ENCODE measurements at regions not wholly inside any gene's neighbourhood (a gene's known extent, or its start where the extent isn't known, plus 50 kb on each side); places are given as distances from the start of the nearest gene placed in this dataset.

DNA sequence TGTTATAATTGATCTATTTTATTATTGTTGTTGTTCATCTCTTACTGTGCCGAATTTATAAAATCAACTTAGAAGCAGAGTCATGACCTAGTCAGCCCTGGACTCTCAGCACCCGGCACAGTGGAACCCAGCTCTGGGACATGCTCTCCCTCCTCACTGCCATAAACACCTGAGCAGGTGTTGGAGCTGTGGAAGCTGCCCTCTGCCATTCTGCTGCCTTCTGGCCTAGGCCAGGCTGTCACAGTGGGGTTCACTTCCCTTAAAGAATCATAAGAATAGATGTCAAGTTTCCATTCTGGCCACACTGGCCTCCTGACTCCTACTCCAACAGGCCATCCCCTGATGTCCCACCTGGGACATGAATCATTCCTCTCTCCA lies 192.2 kb downstream of the ZFP36L2 start:
- DNase-seq (ENCODE audit: low read depth in 2 of 2), result no peak

DNA sequence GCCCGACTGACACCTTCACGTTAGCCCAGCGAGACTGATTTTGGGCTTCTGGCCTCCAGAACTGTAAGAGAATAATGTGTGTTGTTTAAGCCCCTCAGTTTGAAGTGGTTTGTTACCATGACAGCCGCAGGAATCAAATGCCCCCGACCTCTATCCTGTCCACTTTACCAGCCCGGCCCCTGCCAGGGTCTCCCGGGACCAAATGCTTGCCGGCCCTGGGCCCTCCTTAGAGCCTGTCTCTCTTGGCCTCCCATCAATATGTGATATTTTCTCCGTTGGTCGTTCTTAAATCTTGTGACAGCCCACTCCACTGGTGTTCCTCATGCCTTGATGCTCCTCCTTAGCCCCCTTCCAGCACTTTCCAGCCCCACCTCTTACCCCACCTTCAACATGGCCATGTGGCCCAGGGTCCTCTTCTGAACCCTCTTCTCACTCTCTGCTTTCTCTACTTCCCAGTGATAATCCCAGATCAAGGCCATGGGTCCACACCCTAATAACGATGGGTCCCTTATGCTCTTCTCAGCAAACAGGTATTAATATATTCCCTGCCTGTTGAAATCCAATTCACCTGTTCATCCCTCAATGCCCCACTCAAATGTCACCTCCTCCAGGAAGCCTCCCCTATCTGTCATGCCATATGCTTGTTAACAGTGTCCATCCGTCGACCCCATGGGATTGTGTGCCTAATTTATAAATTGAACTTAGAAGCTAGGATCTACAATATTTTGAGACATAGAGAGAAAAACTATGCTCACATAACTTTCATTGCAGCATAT lies 192.8 kb downstream of the ZFP36L2 start:
- DNase-seq (ENCODE audit: low read depth in 2 of 2), result no peak

DNA sequence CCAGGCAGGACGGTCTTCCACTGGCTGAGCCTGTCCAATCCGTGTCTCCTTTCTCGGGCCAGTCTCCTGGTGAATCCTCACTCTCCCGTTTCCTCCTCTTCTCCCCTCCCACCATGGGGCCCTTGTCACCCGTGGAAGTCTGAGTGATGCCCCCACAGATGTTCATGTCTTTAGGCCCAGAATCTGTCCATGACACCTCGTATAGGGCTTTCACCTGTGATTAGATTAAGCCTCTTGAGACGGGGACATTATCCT lies 193.5 kb downstream of the ZFP36L2 start:
- no peak for DNase-seq (ENCODE audit: low read depth in 2 of 2)

DNA sequence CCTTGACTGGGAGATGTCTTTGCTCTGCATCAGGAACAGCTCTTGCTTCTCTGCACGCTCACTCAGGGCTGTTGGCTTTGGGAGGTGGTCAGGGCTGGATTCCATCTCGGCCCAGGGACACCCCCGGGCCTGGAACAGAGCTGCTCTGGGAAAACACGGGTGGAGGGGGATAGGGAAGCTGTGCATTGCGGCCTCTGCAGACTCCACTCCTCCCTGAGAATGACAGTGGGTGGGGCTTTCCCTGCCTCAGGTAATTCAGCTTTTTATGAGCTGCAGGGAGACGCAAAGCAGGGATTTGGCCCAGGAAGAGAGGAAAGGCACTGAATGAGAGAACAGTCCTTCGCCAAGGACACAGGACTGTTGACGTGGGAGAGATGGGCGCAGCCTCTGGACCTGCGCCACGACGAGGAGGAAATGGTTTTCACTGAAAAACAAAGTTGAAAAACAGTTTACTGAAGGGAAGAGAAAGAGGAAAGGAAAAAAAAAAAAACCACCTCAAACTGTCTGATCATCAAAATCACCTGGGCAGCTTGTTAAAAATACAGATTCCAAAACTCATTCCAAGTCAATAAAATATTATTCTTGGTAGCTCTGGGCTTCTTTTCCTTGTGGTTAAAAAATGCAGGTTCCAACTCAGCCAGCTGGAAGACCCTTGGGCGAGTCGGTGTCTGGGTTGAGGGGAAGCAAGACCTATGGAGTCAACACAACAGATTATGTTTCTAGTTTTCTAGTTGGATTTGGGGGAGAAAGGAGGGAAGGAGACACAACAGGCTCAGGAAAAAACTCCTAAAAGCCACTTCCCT lies 194.0 kb downstream of the ZFP36L2 start:
- no peak for DNase-seq (ENCODE audit: low read depth in 2 of 2)

DNA sequence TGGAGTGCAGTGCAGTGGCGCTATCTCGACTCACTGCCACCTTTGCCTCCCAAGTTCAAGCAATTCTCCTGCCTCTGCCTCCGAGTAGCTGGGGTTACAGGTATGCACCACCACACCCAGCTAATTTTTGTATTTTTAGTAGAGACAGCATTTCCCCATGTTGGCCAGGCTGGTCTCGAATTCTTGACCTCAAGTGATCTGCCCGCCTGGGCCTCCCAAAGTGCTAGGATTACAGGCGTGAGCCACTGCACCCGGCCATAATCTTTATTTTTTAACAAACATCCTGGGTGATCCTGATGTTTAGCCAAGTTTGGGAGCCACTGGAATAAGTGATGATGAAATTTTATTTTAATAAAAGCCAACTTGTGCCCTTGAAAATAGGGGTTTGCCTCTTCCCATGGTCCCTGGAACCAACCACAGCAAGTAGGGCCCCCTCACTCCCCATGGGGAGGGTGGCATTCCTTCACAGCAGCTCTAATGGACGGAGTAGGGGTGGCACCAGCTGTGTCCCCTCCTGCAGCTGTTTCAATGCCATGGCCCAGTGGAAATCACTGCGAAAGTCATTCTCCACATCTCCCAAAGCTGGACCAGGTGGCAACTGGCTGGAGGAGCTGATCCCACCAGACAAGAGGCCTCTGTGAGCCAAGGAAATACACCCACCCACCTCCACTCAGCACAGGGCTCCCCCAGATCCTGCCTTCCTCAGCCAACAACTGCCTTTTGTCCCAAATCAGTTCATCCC lies 194.8 kb downstream of the ZFP36L2 start:
- no peak for DNase-seq (ENCODE audit: low read depth in 2 of 2)

DNA sequence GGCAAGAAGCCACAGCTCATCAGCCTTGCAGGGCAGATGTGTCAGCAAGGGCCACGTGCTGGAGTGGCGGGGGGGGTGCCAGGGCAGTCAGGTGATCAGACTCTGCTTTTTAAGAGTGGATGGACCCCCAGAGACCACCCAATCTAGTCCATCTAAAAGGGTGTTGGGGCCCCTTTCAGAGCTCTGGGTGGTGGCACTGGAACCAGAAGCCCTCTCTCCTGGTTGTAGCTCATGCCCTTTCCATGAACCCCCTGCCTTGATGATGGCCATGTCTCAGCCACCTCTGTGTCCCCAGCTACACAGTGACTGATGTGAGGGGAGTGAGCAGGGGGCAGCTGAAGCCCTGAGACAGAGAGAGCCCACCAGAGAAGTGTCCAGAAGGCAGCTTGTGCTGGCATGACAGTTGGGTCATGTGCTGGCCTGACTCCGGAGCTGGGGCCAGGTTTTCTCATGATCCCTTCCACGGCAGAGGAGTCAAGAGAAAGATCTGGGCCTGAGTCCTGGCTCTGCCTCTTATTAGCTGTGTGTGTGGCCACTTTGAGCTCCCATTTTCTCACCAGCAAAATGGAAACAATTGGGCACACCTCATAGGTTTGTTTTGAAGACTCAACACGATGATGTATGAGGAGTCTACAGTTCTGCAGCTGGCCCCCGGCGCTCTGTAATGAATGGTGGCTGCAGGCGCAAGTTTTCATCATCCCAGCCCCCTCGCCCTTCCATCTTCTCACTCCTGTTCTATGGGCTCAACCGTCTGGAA lies 195.7 kb downstream of the ZFP36L2 start:
- no peak for DNase-seq (ENCODE audit: low read depth in 2 of 2)

DNA sequence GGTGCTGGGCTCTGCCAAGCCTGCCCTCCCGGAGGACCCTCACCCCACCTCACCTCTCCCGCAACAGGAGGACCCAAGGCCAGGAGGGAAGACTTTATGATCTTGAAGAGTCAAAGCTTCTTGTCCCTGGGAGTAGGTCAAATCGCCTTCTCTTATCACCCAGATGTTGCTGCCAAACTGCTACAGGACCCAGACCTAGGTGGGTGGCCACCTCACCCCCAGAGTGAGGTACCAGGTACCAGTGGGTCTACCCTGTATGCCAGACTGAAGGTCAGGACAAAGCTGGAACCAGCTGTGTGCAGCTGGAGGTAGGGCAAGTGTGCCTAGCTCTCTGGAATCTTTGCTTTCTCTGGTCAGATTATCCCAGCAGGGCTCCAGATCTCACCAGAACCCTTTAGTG lies 197.2 kb downstream of the ZFP36L2 start:
- DNase-seq (ENCODE audit: low read depth in 2 of 2), result no peak

- no peak for DNase-seq (ENCODE audit: low read depth in 2 of 2)
Measured at GRCh38 chr2:43028188-43028587, 198.2 kb downstream of the ZFP36L2 start.

DNA sequence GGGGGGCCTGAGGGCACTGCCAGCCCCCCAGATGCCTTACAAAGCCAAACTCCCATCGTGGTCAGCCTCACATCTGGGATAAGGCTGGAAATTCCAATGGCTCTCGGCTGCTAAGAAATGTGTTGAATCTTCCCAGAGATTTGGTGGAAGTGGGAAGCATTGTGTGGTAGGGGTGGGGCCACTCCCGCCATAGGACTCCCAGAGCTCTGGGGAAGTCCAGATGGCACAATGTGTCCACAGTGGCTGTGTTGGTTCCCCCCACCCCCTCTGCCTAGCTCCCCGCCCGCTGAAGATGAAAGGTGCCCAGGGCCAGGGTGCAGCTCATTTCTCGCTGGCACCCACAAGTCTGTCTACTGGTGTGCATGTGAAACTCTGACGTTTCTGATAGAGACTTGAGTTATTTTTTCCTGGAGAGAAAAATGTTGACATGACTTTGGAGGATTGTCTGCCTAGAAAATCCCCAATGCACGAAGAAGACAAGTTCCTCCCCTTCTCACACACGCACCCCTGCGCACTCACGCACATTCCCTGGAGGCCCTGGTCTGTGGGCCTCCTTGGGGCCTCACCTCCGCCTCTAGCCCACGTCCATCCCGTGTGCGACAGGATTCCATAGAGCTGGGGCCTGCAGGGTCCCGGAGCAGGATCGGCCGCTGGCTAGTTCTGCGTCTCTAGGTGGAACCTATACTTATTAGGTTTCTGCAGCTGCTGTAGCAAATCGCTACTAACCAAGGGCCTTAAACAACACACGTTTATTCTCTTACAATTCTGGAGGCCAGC lies 199.1 kb downstream of the ZFP36L2 start:
- DNase-seq (ENCODE audit: low read depth in 2 of 2), result no peak

GRCh38 chr2:43026426-43027096 lies 199.8 kb downstream of the ZFP36L2 start:
- no peak for DNase-seq (ENCODE audit: low read depth in 2 of 2)

GRCh38 chr2:43025709-43026295 lies 200.6 kb downstream of the ZFP36L2 start:
- DNase-seq (ENCODE audit: low read depth in 2 of 2), result no peak

DNA sequence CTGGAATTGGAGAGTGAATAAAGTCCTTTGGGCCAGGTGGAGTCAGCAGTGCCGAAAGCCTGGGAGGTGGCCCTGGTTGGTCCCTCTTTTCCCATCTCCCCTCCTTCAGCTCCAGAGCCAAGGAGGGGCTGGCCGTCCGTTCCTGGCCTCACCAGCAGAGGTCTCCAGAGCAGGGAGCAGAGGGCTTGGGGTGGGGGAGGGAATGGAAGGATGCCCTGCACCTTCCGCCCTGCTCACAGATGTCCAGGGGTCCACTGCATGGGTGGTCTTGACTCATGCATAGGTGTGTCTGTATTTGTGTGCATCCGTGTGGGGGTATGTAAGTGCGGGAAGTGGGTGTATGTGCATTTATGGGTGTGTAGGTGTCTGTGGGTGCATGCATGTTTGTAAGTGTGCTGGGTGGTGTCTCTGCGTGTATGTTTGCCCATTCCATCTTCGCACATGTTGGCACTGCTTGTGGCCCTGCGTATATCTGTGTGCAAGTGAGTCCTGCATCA lies 201.8 kb downstream of the ZFP36L2 start:
- no peak for DNase-seq (ENCODE audit: low read depth in 2 of 2)

DNA sequence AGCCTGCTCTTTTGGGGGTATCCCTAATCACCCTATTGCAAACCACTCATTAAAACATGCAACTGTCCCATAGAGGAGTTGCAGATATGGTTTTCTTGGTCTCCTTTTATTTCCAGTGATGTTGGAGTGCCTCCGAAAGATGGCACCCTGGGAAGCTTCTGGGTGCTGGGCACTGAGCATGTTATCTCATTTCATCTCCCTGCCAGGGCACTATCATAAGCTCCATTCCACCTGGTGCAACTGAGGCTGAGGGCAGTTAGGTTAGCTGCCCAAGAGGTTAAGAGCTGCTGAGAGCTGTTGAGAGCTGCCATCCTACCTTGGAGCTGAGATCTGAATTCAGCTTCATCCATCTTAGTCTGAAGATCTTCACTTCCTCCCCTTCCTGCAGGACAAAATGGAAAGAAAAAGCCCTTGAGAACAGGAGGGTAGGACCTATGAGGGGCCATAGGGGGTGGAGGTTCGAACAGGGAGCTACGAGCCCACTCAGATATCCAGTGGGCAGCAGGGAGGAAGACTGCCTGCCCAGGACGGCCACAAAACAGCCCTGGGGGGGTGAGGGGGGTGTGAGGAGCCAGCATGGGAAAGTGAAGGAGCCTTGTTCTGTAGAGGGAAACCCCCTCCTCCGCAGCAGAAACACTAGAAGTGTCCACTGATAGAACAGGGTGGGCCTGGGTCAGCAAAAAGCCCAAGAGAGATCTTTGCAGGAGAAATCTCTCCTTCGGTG lies 202.5 kb downstream of the ZFP36L2 start:
- DNase-seq (ENCODE audit: low read depth in 2 of 2), result no peak

DNA sequence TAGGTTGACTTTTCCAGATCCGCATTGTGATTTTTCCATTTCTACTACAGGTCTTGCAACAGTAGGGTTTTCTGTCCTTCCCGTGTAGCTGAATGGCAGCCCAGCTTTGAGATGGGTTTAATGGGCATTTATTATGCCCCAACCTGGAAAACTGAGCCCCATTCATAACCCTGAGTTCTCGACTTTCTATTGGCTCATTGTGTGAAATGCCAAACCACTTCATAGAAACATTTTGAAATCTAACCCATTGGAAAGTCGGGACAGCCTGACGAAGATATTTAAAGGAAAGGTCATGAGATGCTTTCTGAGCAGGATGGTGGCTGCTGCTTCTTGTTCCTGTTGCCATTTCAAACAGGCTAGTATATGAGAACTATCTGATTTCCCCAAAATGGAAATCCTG lies 203.5 kb downstream of the ZFP36L2 start:
- DNase-seq (ENCODE audit: low read depth in 2 of 2), result no peak

DNA sequence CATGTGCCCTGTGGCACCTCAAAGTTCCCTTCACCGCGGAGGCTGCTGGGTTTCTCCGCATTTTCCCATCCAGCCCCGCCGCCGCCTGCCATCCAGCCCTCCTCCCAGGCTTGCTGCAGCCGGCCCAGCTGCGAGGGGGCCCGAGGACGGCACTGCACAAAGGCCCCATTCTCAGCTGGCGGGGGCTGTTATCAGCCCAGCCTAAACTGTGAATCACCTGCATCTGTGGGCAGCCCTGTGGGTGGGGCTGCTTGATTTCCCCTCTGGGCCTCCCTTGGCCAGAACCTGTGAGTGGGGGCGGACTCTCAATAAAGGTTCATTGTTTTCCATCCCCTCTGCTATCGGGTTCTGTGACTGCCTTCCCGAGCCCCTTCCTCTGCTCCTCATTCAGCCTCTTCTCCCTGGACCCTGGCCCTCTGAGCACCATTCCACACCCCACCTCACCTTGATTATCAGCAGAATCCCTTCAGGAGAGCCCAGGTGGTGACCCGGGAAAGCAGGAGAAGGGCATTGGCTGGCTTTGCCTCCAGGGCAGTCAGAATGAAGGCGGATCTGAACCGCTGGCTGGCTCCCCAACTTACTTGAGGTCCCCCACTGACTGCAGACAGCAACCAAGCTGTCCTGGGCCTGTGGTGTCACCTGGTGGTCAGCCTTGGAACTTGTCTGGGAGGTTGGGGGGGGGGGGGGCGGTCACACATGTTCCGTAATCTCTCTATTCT lies 204.5 kb downstream of the ZFP36L2 start:
- DNase-seq (ENCODE audit: low read depth in 2 of 2), result no peak

GRCh38 chr2:43020990-43021669 lies 205.3 kb downstream of the ZFP36L2 start:
- no peak for DNase-seq (ENCODE audit: low read depth in 2 of 2)

DNA sequence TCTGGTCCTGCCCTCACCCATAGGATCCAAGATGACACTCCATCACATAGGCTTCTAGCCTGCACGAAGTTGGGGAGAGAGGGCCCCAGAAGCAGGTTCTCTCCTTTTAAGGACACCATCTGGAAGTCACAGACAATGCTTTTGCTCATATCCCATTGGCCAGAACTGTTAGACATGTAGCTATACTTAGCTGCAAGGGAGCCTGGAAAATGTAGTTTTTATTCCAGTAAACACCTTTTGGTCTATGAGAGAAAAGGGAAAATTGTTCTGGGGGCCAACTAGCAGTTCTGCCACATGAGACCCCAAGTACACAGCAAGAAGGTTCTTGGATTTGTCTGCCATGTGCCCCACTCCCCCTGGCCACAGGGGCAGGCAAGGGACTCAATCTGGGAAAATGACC lies 206.1 kb downstream of the ZFP36L2 start:
- DNase-seq (ENCODE audit: low read depth in 2 of 2), result no peak

DNA sequence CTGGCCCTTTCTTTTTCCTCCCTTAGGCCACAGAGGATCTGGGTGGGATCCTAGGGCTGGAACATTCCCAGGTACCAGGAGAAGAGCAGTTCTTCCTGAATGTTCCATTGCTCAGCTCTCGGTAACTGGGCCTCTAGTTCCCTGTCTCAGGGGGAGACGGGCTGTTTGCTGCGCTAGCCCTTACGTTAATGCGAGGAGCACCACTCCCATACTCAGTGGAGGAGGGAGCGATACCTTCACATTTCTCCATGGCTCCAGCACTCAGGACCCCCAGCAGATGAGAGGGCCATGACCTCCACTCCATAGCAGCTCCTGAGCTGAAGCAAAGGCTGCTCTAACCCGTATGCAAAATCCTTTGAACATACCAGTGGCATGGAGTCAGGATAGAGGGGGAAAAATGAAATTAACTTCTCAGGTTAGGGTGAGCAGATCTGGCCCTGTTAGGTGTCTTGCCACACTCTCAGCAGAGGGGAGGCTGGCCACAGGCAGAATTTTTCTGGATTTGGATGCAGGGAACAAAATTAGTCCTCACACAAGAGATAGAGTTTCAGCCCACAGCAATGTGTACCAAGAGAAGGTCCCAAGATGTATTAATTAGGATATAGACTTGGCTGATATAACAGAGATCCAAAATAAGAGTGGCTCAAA lies 206.7 kb downstream of the ZFP36L2 start:
- no peak for DNase-seq (ENCODE audit: low read depth in 2 of 2)

All from fibroblast of skin of left biceps (primary cell).